K562 (cell line): ENCODE measurements at regions not wholly inside any gene's neighbourhood (a gene's known extent, or its start where the extent isn't known, plus 50 kb on each side); places are given as distances from the start of the nearest gene placed in this dataset.

Source experiments
- AFF1 ChIP-seq, 2 experiments: fragments of 450-650 bp; IDR thresholded peaks; 2 replicates each; pipeline ENCODE4 v1.6.1; 2018; ENCODE audit warnings: mild to moderate bottlenecking in 2 of 2, low read depth in 1 of 2; ENCODE audit not compliant: partially characterized antibody in 2 of 2
- ATF4 ChIP-seq: fragments of 450-650 bp; formaldehyde crosslinking; IDR thresholded peaks from 2 replicates; pipeline ENCODE4 v1.4.0; 2022; ENCODE audit warnings: mild to moderate bottlenecking, moderate library complexity
- ETV1 ChIP-seq: fragments of 450-650 bp; conservative IDR thresholded peaks from 2 replicates; pipeline ENCODE4 v1.6.1; 2016; ENCODE audit warnings: missing genetic modification characterization, control low read depth, low read depth, missing compliant biosample characterization
- MGA ChIP-seq: fragments of 450-650 bp; IDR thresholded peaks from 2 replicates; pipeline ENCODE4 v1.6.1; 2016; ENCODE audit warnings: mild to moderate bottlenecking, moderate library complexity
- RBM22 ChIP-seq: fragments of 200-400 bp; formaldehyde crosslinking; IDR thresholded peaks from 2 replicates; pipeline ENCODE4 v1.6.1; 2018; ENCODE audit warnings: low read length, low read depth; ENCODE audit not compliant: poor library complexity, severe bottlenecking

- TF ChIP-seq MGA (peak; percentile 57; the same call in 1 of the 2 replicates), ATF4 (peak; percentile 93), AFF1 (IDR thresholded peaks at IDR 0.05; ENCODE audit: low read depth in 1 of 2, partially characterized antibody in 2 of 2) (no peak), RBM22 (no peak), ETV1 (tag) (peak; percentile 38; the same call in 1 of the 2 replicates)
Observed at GRCh38 chr4:157983300-157983699, 189.5 kb downstream of the GASK1B start (continued).
